Hindlimb muscle (tissue), 1 donor: ENCODE measurements at regions not wholly inside any gene's neighbourhood (a gene's known extent, or its start where the extent isn't known, plus 50 kb on each side); places are given as distances from the start of the nearest gene placed in this dataset.

Experiments
- DNase-seq: peaks from one replicate; pipeline ENCODE4 v3.0.0-alpha.2; 2013

DNA sequence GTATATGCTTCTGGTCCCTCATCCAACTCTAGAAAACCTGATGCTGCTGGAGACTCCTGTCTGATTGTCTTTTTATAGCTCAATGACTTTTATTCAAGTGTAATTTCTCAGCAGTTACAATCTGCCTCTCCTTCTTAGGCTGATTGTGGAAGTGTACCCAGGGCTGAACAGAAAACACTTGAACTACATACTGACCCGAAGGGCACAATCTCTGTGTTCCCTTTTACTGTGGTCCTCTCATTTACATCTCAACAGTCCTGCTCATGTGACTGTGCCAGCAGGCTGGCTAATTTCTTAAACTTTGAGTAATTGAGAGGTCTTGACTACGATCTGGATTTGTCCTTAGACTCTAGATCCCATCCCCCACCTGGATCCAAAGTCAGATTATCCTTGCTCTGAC is 863.4 kb downstream of the PDHA2 start:
- DNase-seq, result no peak

DNA sequence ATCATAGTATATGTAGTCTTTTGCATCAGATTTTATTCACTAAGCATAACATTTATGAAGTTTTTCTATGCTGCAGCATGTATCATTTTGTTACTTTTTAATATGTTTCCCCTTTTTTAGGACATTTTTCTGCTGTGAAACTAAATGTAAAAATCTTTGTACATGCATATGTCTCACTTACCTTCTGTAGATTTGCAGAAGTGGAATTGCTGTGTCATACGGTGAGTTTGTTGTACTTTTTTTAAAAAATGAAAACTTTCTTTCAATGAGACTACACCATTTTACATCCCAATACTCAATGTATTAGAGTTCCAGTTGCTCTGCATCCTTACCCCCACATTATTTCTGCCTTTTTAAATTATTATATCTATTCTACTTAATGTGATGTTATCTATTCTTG is 868.9 kb downstream of the PDHA2 start:
- no peak for DNase-seq

DNA sequence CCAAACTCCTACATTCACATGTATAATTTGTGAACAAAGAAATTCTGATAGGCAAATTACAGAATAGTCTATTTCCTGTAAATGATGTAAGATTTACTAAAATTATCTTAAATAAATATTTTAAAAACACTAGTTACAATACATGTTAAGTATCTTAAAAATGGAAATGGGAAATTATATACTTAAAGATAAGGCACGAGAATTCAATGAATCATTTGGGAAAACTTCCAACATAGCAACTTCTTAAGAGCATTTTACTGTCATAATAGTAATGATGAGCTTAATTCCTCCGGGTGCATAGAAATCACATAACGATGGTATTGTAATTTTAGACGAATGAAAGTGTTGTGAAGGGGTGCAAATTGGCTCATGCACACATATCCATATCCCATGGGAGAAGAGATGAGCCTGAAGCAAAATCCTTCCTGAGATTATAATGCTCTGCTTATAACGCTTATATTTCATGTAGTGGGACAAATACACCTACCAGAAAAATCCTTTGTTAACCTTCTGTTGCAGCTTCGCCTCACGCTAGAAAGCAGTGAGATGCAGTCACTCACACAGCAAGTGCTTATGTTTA is 873.5 kb downstream of the PDHA2 start:
- DNase-seq, result no peak

DNA sequence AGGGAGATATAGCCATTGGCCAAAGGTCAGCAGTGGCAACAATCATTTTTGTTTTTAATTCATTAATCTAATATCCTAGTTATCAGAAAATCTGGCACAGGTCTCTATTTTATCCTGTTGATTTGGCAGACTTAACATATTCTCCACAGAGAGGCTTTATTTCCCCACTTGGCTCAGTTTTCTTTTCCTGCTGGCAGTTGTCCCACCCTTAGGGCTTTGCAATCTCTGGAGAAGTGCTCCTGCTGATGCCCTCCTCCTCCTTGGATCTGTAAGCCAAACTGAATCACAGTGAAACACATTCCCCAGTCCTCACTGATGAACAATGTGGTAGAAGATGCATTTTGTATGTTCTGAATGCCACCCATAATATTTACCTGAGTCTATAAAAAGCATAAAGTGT is 889.7 kb downstream of the PDHA2 start:
- DNase-seq, result no peak

DNA sequence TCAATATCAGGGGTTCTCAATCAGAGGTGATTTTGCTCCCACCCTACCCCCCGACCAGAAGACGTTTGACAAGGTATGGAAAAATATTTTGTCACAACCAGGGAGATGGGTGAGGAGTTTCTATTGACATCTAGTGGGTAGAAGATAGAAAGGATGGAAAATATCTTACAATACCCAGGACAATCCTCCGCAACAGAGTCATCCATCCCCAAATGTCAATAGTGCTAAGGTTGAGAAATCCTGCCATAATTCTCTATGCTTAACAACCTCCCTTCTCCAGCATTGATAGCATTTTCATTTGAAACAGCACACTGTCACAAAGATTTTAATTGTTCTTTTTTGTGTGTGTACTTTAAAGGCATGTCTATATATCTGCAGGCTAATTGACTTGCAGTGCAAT is 890.5 kb downstream of the PDHA2 start:
- DNase-seq, result no peak

DNA sequence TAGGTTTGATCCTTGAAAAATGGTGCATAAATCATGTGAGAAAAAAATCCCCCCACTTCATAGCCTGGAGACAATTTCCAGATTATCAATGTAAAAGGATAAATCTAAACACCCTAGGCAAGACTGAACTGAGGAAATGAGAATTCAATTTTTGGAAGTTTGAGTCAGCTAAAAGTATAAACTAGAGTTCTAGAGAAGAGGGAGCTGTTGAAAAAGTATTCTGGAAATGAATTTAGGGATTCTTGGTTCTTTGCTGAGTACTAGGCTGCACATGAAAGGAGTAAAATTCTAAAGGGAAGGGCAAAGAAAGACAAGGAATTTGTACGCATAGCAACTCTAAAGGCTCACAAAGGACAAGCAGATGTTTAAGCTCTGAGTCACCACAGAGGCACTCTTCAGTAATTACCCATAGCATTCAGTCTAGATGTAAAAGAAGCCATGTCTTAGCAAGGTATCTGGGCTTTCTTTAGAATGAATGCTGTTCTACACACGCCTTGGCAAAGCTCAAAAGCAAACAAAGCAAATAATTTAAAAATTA is 896.5 kb downstream of the PDHA2 start:
- no peak for DNase-seq

DNA sequence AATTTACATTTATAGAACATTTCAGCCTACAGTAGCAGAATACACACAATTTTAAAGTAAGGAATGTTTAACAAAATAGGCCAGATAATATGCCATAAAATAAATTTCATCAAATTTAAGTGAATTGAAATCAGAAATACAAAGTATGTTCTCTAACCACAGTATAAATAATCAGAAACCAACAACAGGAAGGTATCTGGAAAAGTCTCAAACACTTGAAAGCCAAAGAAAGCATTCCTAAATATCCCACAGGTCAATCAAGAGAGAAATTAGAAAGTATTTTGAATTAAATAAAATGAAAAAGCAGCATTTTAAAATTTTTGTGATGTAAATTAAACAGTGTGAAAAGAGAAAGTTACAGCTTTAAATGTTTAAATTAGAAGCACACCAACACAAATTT is 899.2 kb downstream of the PDHA2 start:
- DNase-seq, result no peak

DNA sequence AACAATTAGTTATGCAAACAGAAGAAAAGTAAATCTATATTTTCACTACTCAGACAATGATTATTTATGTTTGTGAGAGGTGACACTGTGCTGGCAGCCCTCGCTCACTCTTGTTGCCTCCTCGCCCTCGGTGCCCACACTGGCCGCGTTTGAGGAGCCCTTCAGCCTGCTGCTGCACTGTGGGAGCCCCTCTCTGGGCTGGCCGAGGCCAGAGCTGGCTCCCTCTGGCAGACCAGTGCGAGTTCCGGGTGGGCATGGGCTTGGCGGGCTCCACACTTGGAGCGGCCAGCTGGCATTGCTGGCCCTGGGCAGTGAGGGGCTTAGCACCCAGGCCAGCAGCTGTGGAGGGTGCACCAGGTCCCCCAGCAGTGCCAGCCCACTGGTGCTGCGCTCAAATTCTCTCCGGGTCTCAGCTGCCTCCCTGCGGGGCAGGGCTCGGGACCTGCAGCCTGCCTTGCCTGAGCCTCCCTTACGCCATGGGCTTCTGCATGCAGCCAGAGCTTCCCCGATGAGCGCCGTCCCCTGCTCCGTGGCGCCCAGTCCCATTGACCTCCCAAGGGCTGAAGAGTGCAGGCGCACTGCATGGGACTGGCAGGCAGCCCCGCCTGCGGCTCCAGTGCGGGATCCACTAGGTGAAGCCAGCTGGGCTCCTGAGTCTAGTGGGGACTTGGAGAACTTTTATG is 902.6 kb downstream of the PDHA2 start:
- no peak for DNase-seq

DNA sequence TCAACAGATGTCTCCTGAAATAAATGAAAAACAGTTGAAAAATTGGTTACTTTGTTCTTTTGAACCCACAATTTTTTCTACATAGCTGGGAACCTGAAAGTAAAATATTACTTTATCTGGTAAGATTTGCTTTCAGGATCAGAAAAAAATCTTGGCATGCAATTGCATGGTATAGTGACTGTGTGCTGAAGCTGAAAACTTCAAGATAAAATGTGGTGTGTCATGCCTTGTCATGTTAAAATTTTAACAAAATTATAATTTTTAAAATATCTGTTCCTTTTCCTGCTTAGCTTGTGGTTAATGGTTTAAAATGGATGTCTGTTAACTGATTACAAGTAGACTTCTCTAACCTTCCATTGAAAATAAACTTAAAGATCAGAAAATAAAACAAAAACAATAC is 904.8 kb downstream of the PDHA2 start:
- DNase-seq, result no peak

DNA sequence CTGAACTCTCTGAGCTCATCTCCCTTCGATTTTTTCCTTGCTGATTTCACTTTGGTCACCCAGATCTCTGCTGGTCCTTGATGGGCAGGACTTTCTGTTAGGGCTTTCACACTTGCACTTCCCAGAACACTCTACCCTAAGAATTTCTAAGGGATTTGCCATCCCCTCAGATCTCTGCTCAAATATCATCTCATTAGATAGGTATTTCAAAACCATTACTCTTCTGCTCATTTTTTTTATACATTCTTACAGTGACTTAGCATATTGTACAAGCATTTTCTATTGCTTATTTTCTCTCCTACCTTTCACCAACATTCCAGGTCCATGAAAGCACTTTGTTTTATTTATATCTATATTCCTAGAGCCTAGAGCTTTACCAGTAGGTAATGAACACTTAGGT is 913.3 kb downstream of the PDHA2 start:
- DNase-seq, result no peak

DNA sequence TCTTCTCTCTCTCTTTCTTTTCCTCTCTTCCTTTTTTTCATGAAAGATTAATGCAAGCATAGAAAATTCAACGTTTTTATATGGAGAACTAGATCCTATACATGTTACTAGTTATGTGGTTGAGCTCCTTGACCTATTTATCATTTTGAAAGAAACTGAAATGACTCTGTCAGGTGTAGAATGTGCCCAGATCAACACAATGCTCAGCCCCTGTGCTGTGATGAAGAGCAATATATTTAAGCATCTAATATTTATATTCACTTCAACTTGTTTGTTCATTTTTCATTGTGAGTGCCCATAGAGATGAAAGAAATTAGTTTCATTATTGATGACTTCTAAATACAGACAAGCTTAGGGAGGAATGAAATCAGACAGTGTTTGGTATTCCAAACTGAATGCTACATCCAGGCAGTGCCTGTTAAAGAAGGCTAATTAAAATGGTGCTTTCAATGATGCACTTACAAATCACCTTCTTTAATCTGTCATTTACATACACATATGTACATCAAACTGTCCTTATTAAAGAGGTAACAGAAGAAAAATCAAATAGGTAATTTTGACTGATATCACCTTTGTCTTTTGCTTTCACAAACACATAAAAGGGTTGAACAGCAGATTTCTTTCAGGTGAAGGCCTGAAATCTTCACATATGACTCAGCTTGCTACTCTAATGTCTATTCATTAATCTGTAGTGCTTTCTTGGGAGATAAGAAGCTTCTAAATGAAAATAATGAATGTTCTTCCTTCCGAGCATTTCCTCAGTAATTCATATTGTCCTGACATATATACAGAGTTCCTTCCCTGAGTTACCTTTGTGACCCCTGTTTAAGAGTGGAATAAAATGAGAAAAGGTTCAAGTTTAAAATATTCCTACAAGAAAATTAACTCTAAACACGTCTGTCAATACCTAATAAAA is 915.9 kb downstream of the PDHA2 start:
- DNase-seq, result no peak

DNA sequence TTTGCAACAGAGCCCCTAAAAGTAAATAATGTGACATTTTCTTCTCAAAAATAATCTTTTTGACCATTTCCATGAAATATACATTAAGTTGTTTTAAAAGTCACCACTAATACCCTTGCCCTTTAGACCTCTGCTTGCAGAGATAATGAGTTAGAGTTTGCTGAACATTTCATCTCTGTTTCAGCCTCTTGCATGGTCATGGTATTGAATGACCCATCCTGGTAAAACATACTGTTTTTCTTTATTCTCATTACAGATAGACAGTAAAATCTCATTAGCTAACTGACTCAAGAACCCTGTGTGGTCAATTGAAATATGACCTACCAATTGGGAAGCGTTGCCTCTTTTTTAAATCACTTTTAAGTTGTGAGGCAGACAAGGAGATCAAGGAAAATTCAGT is 916.7 kb downstream of the PDHA2 start:
- DNase-seq, result no peak

DNA sequence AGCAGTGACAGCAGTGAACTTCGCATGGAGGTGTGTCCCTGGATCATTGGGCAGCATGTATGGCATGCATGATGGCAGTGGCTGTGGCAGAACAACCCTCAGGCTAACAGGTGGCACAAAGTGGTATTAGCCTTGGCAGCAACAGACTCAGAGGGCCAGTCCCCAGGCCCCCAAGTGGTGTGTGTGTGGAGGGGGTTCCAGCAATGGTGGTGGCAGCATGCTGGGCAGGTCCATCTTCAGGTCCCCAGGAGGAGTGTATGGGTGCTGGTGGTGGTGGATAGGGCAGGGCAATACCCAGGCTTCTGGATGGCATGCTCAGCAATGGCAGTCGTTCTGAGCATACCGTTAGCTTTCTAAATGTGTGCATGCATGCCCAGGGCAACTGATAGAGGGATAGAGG is 923.7 kb downstream of the PDHA2 start:
- no peak for DNase-seq

DNA sequence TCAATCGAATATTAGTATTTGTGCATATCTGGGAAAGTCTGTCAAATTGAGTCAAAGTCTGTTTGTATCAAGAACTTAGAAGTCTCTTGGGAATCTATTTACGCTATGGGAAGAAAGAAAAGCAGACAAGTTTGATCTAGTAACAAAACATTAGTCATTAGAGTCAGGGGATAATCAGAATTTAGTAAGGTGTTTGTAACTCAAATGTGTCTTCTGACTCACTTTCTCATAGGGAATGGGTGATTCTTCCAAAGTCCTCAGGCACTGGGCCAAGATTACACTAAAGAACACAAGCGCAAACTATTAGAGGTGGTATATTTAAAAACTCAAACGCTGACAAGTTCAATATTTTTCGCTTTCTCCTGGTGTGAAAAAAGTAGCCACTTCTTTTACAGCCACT is 926.5 kb downstream of the PDHA2 start:
- DNase-seq, result no peak

DNA sequence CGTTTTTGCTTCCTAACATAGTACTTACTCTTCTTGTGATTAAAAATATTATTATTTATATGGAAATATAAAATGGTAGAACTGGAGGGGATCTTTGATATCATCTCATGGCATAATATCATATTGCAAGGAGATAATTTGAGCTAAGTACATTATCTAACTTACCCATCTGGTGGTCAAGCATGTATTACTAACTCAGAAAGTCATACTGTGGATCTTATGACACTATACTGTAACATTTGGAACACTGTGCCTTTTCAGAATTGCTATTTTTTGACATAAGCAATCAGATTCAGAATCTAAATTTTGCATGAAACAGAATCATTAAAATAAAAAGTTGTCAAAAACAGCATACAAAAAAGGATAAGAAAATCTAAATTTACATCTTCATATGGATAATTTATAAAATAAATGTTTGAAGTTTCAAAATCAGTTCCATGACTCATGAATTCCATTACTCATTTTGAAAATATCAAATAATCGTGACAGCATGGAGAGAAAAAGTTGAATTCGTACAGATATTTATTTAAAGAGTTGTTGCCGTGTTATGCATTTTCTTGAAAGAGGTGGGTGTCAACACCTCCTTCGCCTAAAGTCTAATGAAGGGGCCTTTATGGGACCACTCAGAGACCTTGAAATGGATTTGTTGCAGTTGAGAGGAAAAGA is 928.1 kb downstream of the PDHA2 start:
- DNase-seq, result no peak

DNA sequence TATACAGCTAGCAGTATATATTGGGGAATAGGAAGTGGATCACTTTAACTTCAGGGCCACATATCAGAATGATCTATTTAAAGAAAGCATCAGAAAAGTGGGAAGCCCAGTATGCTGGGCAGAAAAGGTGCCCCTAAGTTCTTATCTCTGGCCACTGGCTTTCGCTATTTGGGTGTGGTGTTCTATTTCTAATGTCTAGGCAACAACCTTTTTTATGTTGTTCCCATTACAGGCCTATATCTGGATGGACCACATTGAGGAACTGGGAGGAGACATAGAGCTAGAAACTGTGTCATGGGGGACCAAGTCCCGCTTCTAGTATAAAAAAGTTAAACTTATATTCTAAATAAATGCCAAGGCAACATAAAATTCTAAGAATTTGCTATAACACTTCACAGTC is 935.6 kb downstream of the PDHA2 start:
- DNase-seq, result no peak

DNA sequence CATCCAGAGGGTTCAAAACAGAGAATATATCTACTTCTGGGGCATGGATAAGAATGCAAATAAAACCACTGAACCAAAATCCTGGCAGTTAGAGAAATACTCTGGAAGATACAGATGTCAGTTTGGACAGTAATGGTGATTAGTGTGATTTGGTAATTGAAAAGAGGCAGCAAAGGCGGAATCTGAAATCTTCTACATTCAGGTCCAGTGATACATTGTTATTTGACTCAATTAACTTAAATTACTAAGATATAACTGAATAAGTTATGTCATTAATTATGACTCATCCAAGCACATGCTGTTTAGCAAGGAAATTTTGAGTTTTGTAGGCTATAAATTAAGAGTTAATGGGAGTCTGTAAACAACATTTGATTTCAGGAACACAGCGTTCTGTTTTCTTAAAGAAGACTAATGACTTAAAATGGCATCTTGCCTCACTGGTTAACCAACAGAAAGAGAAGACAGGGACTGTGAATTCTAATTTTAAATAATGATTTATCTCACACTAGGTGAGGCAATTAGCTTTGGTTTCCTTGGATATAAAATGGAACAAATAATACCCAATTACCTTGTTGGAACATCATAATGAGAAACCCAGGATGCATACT is 937.1 kb downstream of the PDHA2 start:
- DNase-seq, result no peak

DNA sequence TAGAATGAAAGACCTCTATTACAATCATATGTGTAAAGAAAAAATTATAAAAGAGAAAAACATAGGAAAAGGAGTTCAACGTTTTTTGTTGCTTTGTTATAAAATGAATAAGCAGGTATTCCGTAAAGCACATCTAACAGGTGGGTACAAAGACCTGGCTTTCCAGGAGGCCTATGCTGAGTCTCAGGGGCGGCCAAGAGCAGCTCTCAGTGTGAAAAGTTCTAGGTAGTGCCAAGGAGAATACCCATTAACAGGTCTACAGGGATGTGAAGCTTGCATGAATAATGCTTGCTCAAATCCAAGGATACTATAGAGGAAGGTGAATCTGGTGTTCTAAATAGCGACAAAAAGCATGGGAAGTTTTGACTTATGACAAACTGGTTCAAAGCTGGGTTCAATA is 944.4 kb downstream of the PDHA2 start:
- DNase-seq, result no peak

DNA sequence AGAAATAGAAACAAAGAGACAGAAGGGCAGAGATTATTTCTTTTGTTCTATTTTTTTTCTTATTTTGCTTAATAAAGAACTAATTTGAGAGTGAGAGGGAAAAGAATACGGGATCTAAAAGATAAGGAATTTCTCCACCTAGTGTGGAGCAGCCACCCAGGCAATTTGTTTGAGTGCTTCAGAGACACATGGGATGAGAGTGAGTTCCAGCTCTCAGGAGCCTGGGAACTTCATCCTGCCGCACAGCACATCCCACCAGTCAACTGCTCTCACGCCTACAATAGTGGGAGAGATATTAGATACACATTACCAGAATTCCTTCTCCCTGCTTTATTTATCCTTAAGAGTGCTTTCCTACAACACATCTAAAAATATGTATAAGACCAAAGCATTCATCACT is 946.4 kb downstream of the PDHA2 start:
- no peak for DNase-seq

DNA sequence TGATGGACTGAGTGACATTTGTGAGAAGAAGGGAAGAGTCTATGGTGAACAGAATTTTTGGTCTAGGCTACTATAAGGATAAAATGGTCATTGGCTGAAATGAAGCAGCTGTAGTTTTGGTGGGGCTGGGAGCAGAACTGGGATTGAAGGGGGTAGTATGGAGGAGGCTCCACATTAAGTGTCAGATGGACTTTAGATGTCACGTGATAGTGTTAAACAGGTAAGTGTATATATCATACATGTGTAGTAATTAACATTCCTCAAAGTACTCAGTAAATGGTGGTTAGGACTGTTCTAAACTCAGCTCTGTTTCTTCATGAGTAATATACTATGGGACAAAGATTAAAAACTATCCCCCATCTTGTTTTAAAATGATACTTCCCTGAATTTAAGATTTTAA is 947.9 kb downstream of the PDHA2 start:
- no peak for DNase-seq

DNA sequence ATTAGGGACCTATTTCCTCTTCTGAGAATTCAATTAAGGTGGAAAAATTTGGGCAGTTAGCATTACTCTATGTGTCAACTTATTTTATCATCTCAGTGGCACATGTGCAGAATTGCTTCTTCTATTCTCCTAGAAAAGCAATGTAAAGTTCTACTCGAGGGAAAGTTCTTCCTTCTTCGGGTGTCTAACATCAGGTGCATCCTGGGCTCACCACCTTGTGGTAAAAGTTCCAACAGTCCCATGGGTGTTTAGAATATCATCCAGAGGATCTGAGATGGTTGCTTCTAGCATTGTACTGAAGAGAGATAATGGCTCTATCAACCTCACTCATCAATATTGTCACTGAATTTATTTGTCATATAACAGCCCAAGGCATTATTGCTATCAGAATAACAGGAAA is 969.7 kb downstream of the PDHA2 start:
- no peak for DNase-seq

DNA sequence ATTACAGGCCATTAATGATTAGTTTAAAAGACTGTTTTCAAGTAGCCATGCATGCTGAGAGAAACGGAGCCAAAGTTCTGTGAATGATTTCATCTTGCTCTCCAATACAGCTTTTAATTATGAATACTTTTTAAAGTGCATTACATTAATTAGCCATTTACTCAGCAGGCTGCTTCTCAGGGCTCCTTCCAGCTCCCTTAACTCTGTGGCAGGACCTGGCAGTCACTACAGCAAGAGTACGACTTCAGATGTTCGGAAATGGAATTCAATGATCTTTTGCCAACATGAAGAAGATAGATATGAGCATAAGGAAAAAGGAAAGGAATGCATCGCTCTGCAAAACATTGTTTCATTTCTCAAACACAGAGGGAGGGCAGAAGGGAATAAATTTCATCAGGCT is 987.2 kb downstream of the PDHA2 start:
- no peak for DNase-seq

DNA sequence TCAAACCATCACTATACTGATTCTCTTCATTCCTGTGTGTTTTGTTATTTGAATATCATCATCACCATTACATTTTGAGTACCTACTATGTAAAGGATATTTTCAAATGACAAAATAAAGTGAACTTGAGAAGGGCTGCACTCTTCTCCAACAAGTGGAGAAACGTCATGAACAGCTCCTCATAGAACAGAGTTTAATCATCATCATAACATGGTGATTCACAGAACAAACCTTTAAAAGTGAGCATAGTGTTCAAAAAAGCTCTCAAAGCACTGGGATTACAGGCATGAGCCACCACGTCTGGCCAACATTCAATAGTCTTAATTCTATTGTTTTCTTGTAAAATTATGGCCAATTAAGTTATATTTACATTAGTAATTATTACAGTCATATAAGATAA is 993.9 kb downstream of the PDHA2 start:
- no peak for DNase-seq
